HG03108 (cell line): ENCODE measurements at regions not wholly inside any gene's neighbourhood (a gene's known extent, or its start where the extent isn't known, plus 50 kb on each side); places are given as distances from the start of the nearest gene placed in this dataset.
"Not testable (repeated sequence)": the region's sequence is repeated elsewhere in the genome, so short reads cannot be mapped to it uniquely, and the experiment has no call there.

Experiments used
- ATAC-seq: cut with Tn5 transposase; IDR thresholded peaks from one replicate; pipeline ENCODE4 v1.9.1; 2021; ENCODE audit warnings: moderate library complexity; ENCODE audit not compliant: unreplicated experiment

- ATAC-seq, result not testable (repeated sequence)
Measured at GRCh38 chr21:25531538-25532250, 75.6 kb downstream of the MRPL39 start.

- no peak for ATAC-seq
Measured at GRCh38 chr21:25528515-25528914, 78.8 kb downstream of the MRPL39 start.

GRCh38 chr21:25518491-25518911 is 88.8 kb downstream of the MRPL39 start:
- no peak for ATAC-seq

GRCh38 chr21:25515484-25516405 is 91.5 kb downstream of the MRPL39 start:
- ATAC-seq, result no peak

GRCh38 chr21:25513810-25514209 is 93.5 kb downstream of the MRPL39 start:
- ATAC-seq, result no peak

- no peak for ATAC-seq
Measured at GRCh38 chr21:25512095-25513081, 94.9 kb downstream of the MRPL39 start.

- ATAC-seq, result peak; percentile 43
Measured at GRCh38 chr21:25509862-25510261, 97.4 kb downstream of the MRPL39 start.

GRCh38 chr21:25508364-25508763 is 98.9 kb downstream of the MRPL39 start:
- no peak for ATAC-seq

- ATAC-seq, result peak; percentile 35
Measured at GRCh38 chr21:25507522-25507921, 99.8 kb downstream of the MRPL39 start.

GRCh38 chr21:25506887-25507286 is 100.4 kb downstream of the MRPL39 start:
- no peak for ATAC-seq

GRCh38 chr21:25506261-25506660 is 101.0 kb downstream of the MRPL39 start:
- no peak for ATAC-seq

GRCh38 chr21:25503981-25504380 is 103.3 kb downstream of the MRPL39 start:
- no peak for ATAC-seq

- peak; percentile 60 for ATAC-seq
Measured at GRCh38 chr21:25501996-25502665, 105.2 kb downstream of the MRPL39 start.

GRCh38 chr21:25501462-25501861 is 105.8 kb downstream of the MRPL39 start:
- ATAC-seq, result peak; percentile 11

- no peak for ATAC-seq
Measured at GRCh38 chr21:25500598-25500997, 106.7 kb downstream of the MRPL39 start.

GRCh38 chr21:25496825-25497482 is 110.3 kb downstream of the MRPL39 start:
- ATAC-seq, result no peak

- no peak for ATAC-seq
Measured at GRCh38 chr21:25494804-25495203, 112.5 kb downstream of the MRPL39 start.

- ATAC-seq, result no peak
Measured at GRCh38 chr21:25493722-25494121, 113.6 kb downstream of the MRPL39 start.

GRCh38 chr21:25491267-25491666 is 116.0 kb downstream of the MRPL39 start:
- peak; percentile 32 for ATAC-seq

GRCh38 chr21:25490742-25491141 is 116.5 kb downstream of the MRPL39 start:
- no peak for ATAC-seq
